IPS-11a (cell line): ENCODE measurements at regions not wholly inside any gene's neighbourhood (a gene's known extent, or its start where the extent isn't known, plus 50 kb on each side); places are given as distances from the start of the nearest gene placed in this dataset.

Experiments used
- H3K4me3 ChIP-seq: one replicate; pipeline ENCODE4 v1.5.1; 2013; ENCODE audit warnings: low read depth, low read length, control low read depth

DNA sequence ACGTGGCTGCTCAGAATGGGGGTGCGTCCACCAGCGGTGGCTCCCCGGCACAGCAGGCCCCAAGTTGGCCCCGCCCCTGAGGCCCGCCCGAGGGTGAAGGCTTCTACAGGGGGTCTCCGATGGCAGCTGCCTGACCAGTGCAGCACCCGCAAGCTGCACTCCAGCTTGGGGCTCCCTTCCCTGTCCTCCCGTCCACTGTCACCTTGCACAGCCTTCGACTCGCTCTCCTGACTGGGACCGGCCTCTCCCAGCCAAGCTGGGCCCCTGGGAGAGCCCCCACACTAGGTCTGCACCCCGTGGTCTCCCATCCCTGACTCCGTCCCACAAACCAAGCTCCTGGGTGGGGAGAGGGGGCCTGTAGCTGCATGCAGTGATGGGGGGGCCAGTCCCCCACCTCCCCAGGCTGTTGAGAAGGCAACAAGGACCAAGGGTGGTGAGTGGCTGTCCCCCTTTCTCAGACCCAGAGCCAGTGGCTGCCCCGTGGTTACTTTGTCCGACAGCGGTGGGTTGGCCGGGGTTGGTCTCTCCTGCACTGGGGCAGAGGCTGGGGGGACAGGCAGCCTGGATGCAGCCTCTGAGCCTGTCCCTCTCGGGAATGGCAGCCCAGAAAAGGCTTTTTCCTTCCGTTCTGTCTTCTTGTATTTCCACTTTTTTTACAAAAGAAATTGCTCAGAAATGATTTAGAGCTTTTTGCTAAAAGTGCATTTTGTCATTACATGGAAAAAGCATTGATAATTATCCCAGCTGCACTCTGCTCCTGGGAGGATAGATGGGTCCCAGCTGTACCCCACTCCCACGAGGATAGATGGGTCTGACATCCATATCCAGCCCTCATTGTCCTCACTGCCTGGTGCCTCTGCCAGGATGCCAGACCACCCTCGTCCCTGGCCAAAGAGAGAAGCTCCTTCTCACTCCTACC lies 217.0 kb downstream of the KIF26A start:
- no peak overlapping the region for H3K4me3 ChIP-seq

DNA sequence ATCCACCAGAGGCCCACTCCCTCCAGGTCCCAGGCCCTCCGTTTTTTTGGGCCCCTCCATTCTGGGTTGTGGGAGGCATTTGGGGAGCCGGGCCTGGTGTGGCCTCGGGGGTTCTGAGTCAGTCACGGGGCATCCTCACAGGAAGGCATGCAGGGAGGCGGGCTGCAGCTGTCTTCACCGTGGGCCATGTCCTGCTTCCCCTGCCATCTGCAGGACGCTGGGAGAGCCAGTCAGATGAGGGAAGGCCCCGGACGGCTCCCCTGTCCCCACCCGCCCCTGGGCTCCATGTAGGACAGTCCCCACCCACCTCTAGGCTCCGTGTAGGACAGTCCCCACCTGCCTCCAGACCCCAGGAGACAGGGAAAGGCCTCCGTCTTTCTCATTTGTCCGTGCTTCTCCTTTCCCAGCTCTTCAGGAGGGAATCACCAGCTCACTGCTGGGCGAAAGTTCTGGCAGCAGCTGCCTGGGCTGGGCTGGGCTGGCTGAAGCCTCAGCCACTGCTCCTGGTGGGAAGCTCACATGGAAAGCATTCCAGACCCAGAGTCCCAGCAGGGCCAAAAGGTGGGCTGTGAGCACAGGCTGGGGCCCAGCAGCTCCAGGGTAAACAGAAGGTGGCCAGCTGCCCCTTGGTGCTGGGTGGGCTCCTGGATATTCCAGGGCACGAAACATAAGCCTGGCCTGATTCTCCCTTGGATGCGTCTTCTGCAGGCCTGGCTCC lies 217.8 kb downstream of the KIF26A start:
- no peak overlapping the region for H3K4me3 ChIP-seq

DNA sequence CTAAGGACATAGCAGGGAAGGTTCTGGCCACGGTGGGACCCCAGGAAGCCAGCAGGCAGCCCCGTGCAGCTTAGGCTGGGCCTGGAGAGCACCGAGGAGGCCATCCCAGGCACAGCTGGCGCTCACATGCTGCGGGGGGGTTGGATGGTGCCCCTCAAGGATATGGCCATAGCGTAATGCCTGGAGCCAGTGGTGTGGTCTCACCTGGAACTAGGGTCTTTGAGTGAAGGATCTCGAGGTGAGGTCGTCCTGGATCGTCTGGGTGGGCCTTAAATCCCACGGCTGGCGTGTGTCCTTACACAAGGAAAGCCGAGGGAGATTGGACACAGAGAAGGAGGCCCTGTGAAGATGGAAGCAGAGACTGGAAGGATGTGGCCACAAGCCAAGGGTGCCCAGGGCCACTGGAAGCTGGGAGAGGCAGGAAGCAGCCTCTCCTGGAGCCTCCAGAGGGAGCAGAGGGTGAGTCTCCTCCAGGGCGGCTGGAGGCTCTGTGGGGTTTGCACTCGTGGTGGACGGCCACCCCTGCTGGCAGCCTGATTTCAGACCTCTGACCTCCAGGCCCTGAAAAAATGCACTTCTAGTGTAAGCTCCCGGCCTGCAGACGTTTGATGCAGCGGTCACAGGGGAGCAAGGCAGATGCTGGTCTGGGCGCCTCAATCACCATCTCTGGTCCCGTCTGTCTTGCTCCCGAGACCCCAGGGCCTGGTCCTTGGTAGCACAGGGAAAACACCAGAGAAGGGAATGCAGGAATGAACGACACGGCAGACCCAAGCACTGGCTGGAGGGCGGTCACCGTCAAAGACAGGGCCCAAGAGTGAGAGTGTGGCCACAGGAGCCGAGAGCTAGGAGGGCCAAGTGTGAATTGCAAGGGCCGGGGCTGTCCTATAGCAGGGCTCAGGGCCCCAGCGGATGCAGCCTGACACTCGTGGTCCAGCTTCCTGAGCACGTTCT lies 218.6 kb downstream of the KIF26A start:
- no peak overlapping the region for H3K4me3 ChIP-seq

DNA sequence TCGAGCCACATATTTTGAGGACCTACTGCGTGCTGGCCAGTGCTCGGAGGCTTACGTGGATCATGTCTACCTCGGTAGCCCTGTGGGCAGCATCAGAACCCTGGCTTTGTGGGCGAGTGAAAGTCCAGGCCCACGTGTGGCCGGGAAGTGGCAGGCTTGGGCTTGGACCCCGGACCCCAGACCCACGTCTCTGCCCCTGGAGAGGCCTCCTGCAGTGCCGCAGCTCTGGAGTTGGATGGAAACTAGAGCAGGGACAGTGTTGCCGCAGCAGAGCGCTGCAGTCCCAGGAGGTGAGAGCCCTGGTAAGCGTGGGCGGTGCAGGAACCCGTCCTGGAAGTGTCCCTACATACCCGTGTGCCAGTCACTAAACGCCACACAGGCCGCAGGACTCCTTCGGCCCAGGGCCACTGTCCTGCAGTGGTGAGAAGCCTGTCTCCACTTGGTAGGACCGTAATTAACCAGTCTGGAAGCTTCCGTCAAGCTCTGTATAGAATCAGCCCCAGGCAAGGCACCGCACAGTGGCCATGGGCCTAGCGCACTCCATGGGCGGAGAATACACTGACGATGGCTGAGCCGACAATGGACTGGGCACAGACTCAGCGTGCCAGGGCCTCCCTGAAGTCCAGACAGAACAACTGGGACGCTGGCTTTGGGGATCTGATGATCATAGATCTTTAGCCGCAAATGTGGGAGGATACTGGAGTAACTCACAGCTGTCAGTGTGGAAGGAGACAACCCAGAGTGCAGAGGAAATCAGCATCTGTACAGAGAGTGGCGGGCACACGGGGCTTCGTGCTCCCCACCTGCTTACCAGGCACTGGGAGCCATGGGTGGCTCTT lies 219.5 kb downstream of the KIF26A start:
- H3K4me3 ChIP-seq: no peak overlapping the region

DNA sequence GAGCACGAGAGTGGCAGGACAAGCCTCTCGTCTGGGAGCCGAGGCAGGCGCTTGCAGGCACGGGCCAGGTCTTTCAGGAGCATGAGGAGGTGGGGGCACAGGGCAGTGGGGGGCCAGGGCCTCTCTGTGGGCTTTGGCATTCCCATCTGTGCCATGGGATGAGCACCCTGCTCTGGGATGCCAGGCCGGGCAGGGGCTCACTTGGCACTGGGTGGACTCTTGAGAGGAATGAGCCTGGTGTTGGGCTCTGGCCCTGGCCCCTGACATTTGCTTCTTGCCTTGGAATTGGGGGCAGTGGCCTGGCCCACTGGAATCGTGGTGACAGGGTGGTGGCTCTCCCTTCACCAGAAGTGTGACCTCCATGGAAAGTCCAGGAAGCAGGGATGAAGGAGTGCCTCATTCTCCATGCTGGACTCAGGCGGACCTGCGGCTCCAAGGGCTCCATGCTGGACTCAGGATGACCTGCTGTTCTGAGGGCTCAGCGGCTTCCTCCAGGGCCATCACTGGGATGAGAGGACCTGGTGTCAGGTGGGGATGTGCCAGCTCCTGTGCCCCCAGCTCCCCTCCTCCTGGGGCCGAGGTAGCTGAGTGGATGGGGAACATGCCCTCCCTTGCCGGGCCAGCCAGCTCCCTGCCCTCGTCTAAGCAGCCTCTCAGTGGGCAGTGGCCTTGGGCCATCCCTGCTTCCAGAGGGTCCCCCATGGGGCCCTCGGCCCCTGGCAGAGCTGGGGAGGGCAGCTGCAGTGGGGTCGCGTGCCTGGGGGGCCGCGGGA lies 220.3 kb downstream of the KIF26A start:
- no peak overlapping the region for H3K4me3 ChIP-seq

DNA sequence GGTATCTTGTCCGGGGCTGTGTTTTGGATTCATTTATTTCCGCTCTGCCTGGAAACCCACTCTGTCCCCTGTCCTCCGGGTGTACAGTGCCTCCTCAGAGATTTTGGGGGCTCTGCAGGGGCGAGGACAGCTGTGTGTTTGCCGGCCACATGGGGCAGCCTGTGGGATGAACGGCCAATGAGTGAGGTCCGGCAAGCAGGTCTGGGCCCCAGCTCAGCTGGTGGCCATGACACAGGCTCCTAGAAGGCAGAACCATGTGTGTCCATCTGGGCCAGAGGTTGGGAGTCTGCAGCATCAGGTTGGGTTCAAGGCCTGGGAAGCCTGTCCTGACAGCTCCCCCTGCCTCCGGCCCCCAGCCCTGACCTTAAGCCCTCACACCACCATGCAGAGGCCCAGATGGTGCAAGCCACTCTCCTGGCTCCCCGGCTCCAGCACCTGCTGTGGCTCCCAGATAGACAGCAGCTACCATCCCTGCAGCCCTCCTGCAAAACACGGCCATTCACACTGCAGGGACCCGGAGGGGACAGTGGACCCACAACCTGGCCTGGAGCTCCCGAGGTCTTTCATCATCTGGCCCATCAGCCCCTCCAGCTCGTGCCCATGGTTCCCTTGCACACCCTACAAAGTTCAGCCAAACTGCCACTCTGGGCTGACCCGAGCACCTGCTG lies 220.1 kb upstream of the C14orf180 start:
- no peak overlapping the region for H3K4me3 ChIP-seq

DNA sequence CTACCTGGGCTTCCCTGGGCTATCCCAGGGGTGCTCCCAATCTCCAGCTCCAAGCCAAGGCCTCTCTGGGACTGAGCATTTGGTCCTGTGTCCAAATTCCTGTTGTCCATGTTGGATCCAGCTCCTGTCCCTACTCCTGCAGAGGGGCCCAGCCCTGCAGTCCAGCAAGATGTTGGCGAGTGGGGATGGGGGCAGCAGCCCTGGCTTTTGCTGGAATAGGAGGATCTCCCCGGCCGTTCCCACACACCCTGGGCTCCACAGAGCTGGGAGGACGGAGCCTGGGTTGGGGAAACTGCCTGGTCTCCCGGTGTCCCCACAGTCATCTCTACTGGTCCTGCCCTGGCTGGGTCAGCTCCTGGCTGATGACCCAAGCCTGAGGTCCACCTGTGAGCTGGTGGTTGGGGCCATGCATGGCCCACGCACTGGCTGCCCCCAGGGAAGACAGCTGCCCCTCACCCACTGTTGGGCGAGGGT lies 219.6 kb upstream of the C14orf180 start:
- no peak overlapping the region for H3K4me3 ChIP-seq

DNA sequence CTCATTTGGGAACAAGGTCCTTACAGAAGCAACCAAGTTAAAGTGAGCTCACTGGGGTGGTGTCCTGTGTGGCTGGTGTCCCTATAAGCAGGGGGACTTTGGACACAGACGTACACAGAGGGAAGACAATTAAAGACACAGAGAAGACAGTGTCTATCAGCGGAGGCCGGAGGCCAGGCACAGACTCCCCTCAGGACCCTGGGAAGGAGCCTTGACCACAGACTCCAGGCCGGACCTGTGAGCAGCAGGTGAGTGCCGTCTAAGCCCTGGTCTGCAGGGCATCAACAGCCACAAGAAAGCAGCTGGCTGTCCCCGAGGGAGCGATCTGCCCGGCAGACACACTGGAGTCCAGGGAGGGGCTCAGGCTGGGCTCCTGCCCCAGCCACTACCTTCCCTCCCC lies 219.1 kb upstream of the C14orf180 start:
- H3K4me3 ChIP-seq: no peak overlapping the region

DNA sequence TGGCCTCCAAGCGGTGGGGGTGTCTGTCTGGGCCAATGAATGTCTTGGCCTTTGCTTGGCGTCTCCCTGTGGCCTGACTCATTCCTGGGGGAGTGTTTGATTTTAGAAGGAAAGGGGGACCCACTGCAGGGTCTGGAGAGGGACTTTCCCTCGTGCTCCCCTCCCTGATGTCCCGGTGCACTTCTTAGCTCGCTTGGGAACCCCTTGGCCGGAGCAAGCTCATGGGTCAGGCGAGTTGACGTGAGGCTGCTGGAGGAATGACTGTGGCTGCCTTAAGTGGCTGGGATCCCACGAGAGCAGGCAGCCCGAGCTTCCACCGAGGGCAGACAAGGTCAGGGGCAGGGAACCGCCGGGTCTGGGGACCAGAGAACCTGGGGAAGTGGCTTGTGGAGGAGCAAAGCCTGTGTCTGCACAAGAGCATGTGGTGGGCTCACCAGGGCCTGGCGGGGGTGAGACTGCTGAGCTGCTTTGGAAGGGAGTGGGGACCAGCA lies 218.4 kb upstream of the C14orf180 start:
- H3K4me3 ChIP-seq: no peak overlapping the region

DNA sequence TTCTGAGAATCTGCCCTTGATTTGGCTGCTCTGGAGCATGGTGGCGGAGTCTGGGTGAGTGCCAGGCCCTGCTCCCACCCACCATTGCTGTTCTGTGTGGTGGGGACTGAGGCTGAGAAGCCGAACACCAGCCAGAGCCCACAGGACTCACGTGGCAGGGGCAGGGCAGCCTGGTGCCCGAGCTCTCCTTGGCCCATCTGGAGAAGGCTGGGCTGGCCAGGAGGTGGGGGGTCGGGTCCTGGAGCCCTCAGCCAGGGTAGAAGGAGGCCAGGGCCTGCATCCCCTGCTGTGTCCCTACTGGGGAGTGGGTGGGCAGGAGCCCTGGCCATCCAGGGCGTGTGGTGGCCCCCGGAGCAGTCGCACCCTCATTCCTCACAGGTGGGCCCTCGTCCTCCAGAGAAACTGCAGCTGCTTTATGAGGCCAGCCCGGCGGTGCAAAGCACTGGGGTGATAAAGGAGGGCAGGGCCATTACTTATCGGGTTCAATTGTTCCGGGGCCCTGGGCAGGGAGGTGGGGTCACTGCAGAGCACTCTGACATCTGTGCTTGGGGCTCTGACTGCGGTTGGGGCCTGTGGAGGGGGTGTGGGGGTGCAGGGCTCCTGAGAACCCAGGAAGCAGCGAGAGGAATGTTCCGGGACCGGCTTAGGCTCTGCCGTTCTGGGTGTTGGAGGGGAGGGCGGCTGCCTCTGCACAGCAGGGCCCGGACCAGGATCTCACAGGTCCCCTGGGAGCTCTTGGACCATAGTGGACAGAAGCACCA lies 217.5 kb upstream of the C14orf180 start:
- H3K4me3 ChIP-seq: no peak overlapping the region

DNA sequence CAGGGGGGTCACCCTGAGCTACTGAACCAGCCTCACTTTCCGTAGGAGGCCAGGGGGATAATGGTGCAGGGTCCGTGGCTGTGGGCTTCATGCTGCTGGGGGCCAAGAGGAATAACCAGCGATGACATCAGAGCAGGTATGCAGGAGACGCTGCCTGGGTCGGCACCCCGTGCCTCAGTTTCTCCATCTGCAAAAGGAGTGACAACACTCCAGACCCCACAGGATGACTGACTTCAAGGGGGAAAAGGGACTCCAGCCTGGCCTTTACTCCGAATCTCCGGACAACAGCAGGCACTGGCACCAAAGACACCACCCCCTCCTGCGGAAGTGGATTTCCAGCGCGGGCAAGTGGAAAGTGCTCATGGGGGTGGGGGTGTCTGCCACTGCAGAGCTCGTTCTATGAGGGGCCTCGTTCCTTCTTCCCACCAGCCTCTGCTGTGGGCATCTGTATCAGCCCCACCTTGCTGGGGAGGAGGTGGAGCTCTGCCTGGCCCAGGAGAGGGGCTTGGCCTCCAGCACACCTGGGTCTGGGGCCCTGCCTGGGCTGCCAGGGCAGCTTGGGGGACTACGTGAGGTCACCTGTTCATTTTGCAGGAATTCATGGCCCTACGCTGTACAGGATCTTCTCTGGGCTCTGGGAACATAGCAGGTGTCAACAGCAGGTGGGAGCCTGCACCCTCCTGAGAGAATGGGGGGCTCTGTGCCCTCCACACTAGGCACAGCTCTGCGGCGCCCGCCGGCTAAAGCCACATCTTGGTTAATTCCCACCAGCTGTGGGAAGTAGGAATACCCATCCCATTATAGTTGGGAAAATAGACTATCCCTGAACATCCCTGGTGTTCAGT lies 216.6 kb upstream of the C14orf180 start:
- no peak overlapping the region for H3K4me3 ChIP-seq

DNA sequence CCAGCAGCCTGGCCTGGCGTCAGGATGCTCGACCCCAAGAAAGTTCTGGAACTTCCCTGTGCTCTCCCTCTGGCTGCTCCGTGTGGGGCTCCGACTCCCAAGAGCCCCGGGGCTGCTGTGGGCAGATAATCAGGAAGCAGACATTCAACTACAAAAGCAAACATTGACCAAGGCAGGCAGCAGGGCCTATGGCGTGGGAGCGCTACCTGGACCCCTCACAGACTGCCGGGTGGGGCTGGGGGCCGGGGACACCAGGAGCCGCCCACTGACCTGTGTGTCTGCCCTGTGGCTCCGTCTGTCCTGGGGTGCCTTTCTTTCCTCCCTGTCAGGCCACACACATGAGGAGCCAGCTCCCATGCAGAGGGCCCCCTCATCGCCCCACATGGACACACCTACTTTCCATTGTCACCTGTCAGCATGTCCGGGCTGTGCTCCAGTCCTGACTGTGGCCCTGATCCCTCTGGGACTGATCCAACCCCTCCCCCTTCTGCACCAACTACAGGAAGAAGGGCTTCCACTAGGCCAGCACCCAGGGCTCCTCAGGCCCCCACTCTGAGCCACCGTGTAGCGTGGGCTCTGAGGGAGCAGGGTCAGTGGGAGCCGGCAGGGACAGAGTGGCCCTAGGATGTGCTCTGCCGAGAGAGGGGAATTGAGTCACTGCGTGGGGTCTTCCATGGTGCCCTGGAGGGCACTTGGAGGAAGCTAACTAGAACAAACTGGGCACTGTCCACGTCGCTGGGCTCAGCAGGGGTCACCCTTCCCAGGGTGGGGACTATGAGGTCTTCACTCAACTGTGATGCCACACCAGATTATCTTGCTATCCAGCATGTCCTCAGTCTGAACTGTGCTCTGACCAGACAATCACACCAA lies 215.4 kb upstream of the C14orf180 start:
- no peak overlapping the region for H3K4me3 ChIP-seq

DNA sequence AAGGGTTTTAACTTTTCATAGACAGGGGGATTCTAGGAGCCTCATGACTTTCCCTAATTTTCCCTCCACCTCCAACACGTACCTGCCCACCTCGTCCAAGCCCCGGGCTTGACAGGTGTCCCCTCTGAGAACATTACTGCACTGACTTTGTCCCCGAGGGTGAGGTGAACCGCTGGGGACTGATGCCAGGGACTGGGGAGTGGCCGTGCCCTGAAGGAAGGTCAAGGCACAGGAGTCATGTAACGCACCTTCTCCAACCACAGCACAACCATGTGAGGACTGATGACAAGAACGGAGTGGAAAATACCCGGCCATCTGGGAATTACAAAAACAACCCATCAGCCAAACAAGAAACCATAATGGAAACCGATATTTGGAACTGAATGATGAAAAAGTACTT lies 214.7 kb upstream of the C14orf180 start:
- no peak overlapping the region for H3K4me3 ChIP-seq

DNA sequence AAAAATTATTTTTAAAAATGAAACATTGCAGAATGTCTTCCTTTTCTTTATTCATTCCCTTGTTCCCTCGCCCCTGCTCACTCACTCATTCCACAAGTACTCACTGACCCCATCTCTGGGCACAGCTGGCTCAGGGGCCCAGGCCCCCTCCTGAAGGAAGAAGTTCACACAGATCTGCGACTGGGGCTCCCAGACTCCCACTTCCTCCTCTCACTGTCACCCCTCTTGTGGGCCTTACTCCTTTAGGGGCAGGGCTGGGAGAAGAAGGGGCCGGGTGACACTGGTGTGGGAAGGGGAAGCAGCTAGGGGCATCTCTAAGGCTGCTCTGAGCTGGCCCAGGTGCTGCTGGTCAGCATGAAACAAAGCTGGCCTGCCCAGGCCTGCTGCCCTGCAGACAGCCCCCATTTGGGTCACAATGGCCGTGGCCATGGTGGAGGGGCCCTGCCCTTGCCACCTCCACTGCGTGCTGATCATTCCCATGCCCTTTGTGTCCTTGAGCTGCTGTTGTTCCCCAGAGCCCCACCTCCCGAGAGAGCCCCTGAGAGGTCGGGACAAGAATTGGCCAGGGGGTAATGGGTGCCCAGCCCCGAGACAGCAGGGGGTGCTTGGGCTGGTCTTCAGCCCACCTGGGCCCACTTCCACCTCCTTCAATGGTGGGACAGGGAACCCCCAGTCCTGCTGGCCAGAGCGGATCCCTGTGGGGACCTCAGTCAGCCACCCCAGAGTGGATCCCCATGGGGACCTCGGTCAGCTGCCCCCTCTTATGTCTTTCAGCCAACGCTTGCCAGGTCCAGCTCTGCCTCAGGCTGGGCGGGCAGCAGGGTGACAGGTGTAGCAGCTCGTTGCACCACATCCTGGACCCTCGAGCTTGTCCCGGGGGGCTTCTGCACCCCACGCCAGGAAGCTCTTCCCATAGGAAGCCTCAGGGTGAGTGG lies 212.4 kb upstream of the C14orf180 start:
- no peak overlapping the region for H3K4me3 ChIP-seq
